OCI-LY1 (cell line): ENCODE measurements at regions not wholly inside any gene's neighbourhood (a gene's known extent, or its start where the extent isn't known, plus 50 kb on each side); places are given as distances from the start of the nearest gene placed in this dataset.

Source experiments
- H2AFZ ChIP-seq: fragments of 200-600 bp; sonication (generic), shearing (Covaris generic); 2 replicates; pipeline ENCODE4 v1.6.0; 2014; ENCODE audit warnings: antibody characterized with exemption, mild to moderate bottlenecking, low read length
- H3F3A ChIP-seq: fragments of 200-600 bp; sonication (generic), shearing (Covaris generic); 2 replicates; pipeline ENCODE4 v1.6.0; 2014; ENCODE audit warnings: mild to moderate bottlenecking, antibody characterized with exemption, low read length, moderate library complexity; ENCODE audit not compliant: insufficient read depth
- H3K27ac ChIP-seq: fragments of 200-600 bp; sonication (generic); 2 replicates; pipeline ENCODE4 v1.5.1; 2014; ENCODE audit warnings: low read length, mixed run types, mild to moderate bottlenecking, low read depth; ENCODE audit not compliant: poor library complexity, severe bottlenecking
- H3K27me3 ChIP-seq: fragments of 200-600 bp; sonication (generic); 2 replicates; pipeline ENCODE4 v1.6.0; 2014; ENCODE audit warnings: antibody characterized with exemption, mild to moderate bottlenecking, low read length, moderate library complexity; ENCODE audit not compliant: insufficient read depth
- H3K36me3 ChIP-seq: fragments of 200-600 bp; sonication (generic); 2 replicates; pipeline ENCODE4 v1.6.1; 2014; ENCODE audit warnings: mild to moderate bottlenecking, antibody characterized with exemption, low read length, moderate library complexity, mixed read lengths; ENCODE audit not compliant: insufficient read depth
- H3K4me1 ChIP-seq: fragments of 200-600 bp; sonication (generic); 2 replicates; pipeline ENCODE4 v1.5.1; 2014; ENCODE audit warnings: mild to moderate bottlenecking, low read length, moderate library complexity; ENCODE audit not compliant: insufficient read depth, severe bottlenecking
- H3K4me2 ChIP-seq: fragments of 200-600 bp; sonication (generic), shearing (Covaris generic); 2 replicates; pipeline ENCODE4 v1.6.1; 2014; ENCODE audit warnings: low read length
- H3K4me3 ChIP-seq: fragments of 200-600 bp; sonication (generic); 2 replicates; pipeline ENCODE4 v1.5.1; 2014; ENCODE audit warnings: low read length, low read depth, mild to moderate bottlenecking, mixed read lengths; ENCODE audit not compliant: poor library complexity, severe bottlenecking
- H3K79me2 ChIP-seq: fragments of 200-600 bp; shearing (Covaris generic); 2 replicates; pipeline ENCODE4 v1.6.1; 2016; ENCODE audit warnings: mixed run types, low read length, mixed read lengths; ENCODE audit not compliant: insufficient read depth
- H3K9ac ChIP-seq: fragments of 200-600 bp; sonication (generic), shearing (Covaris generic); 2 replicates; pipeline ENCODE4 v1.6.1; 2014; ENCODE audit warnings: mild to moderate bottlenecking, low read length, mixed read lengths
- H3K9me2 ChIP-seq: fragments of 200-600 bp; sonication (generic), shearing (Covaris generic); 2 replicates; pipeline ENCODE4 v1.6.1; 2014; ENCODE audit warnings: low read depth, mild to moderate bottlenecking, low read length, mixed read lengths
- H3K9me3 ChIP-seq: fragments of 200-600 bp; shearing (Covaris generic); 2 replicates; pipeline ENCODE4 v1.6.1; 2014; ENCODE audit warnings: low read length, mixed read lengths
- H4K20me1 ChIP-seq: fragments of 200-600 bp; sonication (generic), shearing (Covaris generic); 2 replicates; pipeline ENCODE4 v1.6.0; 2016; ENCODE audit warnings: mild to moderate bottlenecking, low read length; ENCODE audit not compliant: insufficient read depth
- EZH2 ChIP-seq: fragments of 200-600 bp; sonication (generic), shearing (Covaris generic); IDR thresholded peaks from 2 replicates; pipeline ENCODE4 v1.8.0; 2017; ENCODE audit warnings: borderline replicate concordance, mixed run types, mild to moderate bottlenecking, antibody characterized with exemption, low read length, moderate library complexity, mixed read lengths
- TF ChIP-seq, protein P1 (sequence below): fragments of 200-600 bp; sonication (generic), shearing (Covaris generic); IDR thresholded peaks from 2 replicates; pipeline ENCODE4 v1.5.1; 2017; ENCODE audit warnings: mild to moderate bottlenecking, antibody characterized with exemption, low read length, moderate library complexity, mixed read lengths

DNA sequence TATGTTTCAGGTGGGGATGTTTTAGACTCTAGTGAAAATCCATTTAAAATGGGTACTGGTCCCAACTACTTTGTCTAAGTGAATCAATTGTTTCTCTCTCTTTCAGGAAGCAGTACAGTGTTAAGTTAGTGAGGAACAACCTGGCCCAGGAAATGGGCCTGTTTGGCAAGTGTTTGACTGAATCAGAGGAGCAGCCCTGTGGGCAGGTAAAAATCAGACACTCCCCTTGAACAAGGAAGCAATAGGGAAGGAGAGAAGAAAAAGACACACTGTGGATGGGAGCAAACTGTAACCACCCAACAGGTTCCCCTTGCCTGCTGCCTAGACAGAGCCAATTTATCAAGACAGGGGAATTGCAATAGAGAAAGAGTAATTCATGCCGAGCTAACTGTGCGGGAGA, 245.7 kb downstream of the C11orf87 start:
- no peak overlapping the region for H2AFZ ChIP-seq
- no peaks in the 10 kb centered on the region for H3K9me3 ChIP-seq
- TF ChIP-seq EZH2 = no peak
- TF ChIP-seq, protein P1, sequence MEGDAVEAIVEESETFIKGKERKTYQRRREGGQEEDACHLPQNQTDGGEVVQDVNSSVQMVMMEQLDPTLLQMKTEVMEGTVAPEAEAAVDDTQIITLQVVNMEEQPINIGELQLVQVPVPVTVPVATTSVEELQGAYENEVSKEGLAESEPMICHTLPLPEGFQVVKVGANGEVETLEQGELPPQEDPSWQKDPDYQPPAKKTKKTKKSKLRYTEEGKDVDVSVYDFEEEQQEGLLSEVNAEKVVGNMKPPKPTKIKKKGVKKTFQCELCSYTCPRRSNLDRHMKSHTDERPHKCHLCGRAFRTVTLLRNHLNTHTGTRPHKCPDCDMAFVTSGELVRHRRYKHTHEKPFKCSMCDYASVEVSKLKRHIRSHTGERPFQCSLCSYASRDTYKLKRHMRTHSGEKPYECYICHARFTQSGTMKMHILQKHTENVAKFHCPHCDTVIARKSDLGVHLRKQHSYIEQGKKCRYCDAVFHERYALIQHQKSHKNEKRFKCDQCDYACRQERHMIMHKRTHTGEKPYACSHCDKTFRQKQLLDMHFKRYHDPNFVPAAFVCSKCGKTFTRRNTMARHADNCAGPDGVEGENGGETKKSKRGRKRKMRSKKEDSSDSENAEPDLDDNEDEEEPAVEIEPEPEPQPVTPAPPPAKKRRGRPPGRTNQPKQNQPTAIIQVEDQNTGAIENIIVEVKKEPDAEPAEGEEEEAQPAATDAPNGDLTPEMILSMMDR = no peak

DNA sequence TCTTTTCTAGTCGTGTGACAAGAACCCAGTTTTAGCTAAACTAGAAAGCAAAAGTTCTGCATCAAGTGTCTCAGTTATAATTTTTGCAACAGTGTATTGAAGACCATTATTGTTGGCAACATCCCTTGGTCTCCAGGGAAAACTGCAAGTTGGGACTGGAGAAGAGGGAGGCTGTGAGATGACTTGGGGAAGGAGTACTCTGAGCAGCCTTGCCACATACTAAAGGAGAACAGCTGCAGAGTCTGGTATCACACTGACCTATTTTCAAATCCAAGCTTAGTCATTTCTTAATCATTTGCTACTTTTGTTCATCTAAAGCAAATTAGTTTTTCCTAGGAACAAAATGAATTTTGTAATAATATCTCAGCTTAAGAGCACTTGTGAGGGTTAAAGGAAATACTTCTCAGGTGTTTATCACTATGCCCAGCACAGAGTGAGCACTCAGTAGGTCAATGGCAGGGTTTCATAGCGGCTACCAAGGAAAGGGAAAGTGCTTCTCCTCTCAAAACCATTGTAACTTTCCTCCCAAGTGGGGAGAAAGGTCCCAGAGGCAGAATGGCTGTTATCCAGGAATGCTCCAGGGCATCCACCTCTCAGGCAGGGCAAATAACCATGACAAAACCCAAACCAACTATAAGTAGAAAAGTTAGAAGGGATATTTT, 247.1 kb downstream of the C11orf87 start:
- Histone ChIP-seq H2AFZ (no peak overlapping the region), H3K4me2 (no peak overlapping the region)

More for the DNA sequence above, 245.7 kb downstream of the C11orf87 start:
- Histone ChIP-seq H3K4me1 (no peaks in the 10 kb centered on the region), H3K27me3 (no peaks in the 10 kb centered on the region), H3K9me2 (no peaks in the 10 kb centered on the region), H3K9ac (no peak overlapping the region), H3K27ac (no peak overlapping the region), H3K79me2 (no peaks in the 10 kb centered on the region), H3K4me3 (no peak overlapping the region), H4K20me1 (no peaks in the 10 kb centered on the region), H3K36me3 (no peaks in the 10 kb centered on the region), H3F3A (no peaks in the 10 kb centered on the region), H3K4me2 (no peak overlapping the region)

DNA sequence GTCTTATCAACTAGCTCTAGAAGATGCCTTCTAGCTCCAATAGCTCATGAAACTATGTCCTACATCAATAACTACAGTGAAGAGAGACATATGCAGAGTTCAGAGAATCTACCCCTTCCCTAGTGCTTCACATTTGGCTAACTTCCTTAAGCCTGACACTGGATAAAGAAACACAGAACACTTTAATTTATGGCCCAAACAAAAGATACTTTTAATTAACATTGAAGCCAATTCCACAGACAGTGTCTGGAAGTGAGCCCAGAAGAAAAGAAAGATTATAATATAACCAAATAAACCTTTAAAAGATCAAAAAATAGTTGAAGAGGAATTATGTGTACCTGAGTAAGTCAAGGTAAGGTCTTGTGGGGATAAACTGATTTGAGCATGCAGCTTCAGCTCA, 255.2 kb downstream of the C11orf87 start:
- H3K4me3 ChIP-seq = no peak overlapping the region
- H3K9me3 ChIP-seq = no peaks in the 10 kb centered on the region
- H3K4me2 ChIP-seq = no peak overlapping the region
- no peaks in the 10 kb centered on the region for H3K4me1 ChIP-seq
- no peaks in the 10 kb centered on the region for H3K27me3 ChIP-seq
- no peak overlapping the region for H3K9ac ChIP-seq
- H3F3A ChIP-seq = no peaks in the 10 kb centered on the region
- H3K9me2 ChIP-seq = no peaks in the 10 kb centered on the region
- no peak overlapping the region for H2AFZ ChIP-seq
- no peaks in the 10 kb centered on the region for H3K79me2 ChIP-seq
- TF ChIP-seq, protein P1 = no peak
- TF ChIP-seq EZH2 = no peak
- H3K27ac ChIP-seq = no peak overlapping the region
- H3K36me3 ChIP-seq = no peaks in the 10 kb centered on the region
- no peaks in the 10 kb centered on the region for H4K20me1 ChIP-seq

More for the DNA sequence above, 247.1 kb downstream of the C11orf87 start:
- Histone ChIP-seq H3K4me3 (no peak overlapping the region), H3F3A (no peaks in the 10 kb centered on the region), H3K9ac (no peak overlapping the region), H3K27me3 (no peaks in the 10 kb centered on the region), H3K27ac (no peak overlapping the region), H4K20me1 (no peaks in the 10 kb centered on the region), H3K9me3 (no peaks in the 10 kb centered on the region), H3K36me3 (no peaks in the 10 kb centered on the region), H3K9me2 (no peaks in the 10 kb centered on the region), H3K4me1 (no peaks in the 10 kb centered on the region), H3K79me2 (no peaks in the 10 kb centered on the region)
- TF ChIP-seq, protein P1 = no peak
- TF ChIP-seq EZH2 = no peak
